Liver (tissue), 3 donors: ENCODE measurements at regions not wholly inside any gene's neighbourhood (a gene's known extent, or its start where the extent isn't known, plus 50 kb on each side); places are given as distances from the start of the nearest gene placed in this dataset.

Source experiments
- CTCF ChIP-seq: fragments of 150-350 bp; IDR thresholded peaks from 2 replicates; pipeline ENCODE4 v1.5.1; 2017; ENCODE audit warnings: improper control_type of control experiment, low read depth, low read length; ENCODE audit not compliant: missing input control
- GABPA ChIP-seq, 2 donors: IDR thresholded peaks in 1 of 2; conservative IDR thresholded peaks in 1 of 2; 2 replicates each; pipeline ENCODE4 v1.6.1; 2016; ENCODE audit warnings: antibody characterized with exemption in 2 of 2, mild to moderate bottlenecking in 1 of 2, moderate library complexity in 1 of 2
- RAD21 ChIP-seq, 2 donors: IDR thresholded peaks; 2 replicates each; pipeline ENCODE4 v1.6.1; 2016; ENCODE audit warnings: antibody characterized with exemption in 2 of 2, mild to moderate bottlenecking in 2 of 2
- TAF1 ChIP-seq: conservative IDR thresholded peaks from 2 replicates; pipeline ENCODE4 v1.6.1; 2016; ENCODE audit warnings: antibody characterized with exemption, mild to moderate bottlenecking
- ZBTB33 ChIP-seq: IDR thresholded peaks from 2 replicates; pipeline ENCODE4 v1.6.1; 2016; ENCODE audit warnings: antibody characterized with exemption
- donor health status: healthy.
- donor health status: healthy.

GRCh38 chr5:62969409-62970120 lies 390.9 kb downstream of the LRRC70 start:
- TF ChIP-seq CTCF = no peak
- no peak for TF ChIP-seq TAF1
- no peak for TF ChIP-seq GABPA (IDR thresholded peaks at IDR 0.05 in 1 of 2, conservative IDR thresholded peaks at IDR 0.05 in 1 of 2)
- no peak for TF ChIP-seq RAD21 (IDR thresholded peaks at IDR 0.05)
- no peak for TF ChIP-seq ZBTB33
